K562 (cell line): ENCODE measurements at regions not wholly inside any gene's neighbourhood (a gene's known extent, or its start where the extent isn't known, plus 50 kb on each side); places are given as distances from the start of the nearest gene placed in this dataset.

Experiments used
- ATAC-seq: fragments of 200-7000 bp; cut with Tn5 transposase; 3 replicates; pipeline ENCODE4 v1.9.1; 2020; ENCODE audit warnings: moderate library complexity
- BruUV-seq: library from RNA; stranded (reverse); fragments of 400-500 nt; replicated peaks from 2 replicates; lab custom pipeline; 2021; lab: Mats Ljungman, UMichigan
- CTCF ChIA-PET: fragments of 300-600 bp; formaldehyde crosslinking; extraction: SDS; loops from one replicate; lab custom pipeline; 2021; ENCODE audit warnings: low intra/inter-chr PET ratio; lab: Yijun Ruan, JAX
- POLR2A ChIA-PET: fragments of 300-600, 350-650 bp; sonication (Branson Sonifier 250); formaldehyde crosslinking; extraction: SDS; loops from one replicate; lab custom pipeline; 2021; ENCODE audit warnings: antibody characterized with exemption, inconsistent platforms; lab: Yijun Ruan, JAX
- DNase-seq, 4 experiments: peaks; one replicate each; pipeline versions ENCODE4 v3.0.0 to v3.0.0-alpha.2; 2011 to 2018; ENCODE audit warnings: low spot score in 3 of 4, mixed read lengths in 3 of 4; ENCODE audit errors: extremely low read depth in 1 of 4
- FAIRE-seq: peaks from 2 replicates; lab custom pipeline; 2011; peaks lifted over from hg19 to GRCh38; lab: Jason Lieb, UNC
- H2AFZ ChIP-seq: 2 replicates; pipeline ENCODE4 v1.6.0; 2011; ENCODE audit warnings: low read depth, low read length, control low read depth, inconsistent platforms
- H3K27ac ChIP-seq: fragments of 200-600 bp; 3 replicates; pipeline ENCODE4 v1.8.0; 2011; ENCODE audit warnings: low read depth, mild to moderate bottlenecking, control low read depth, inconsistent platforms, low read length, moderate library complexity, mixed read lengths; ENCODE audit errors: extremely low read depth
- H3K27me3 ChIP-seq, 2 experiments: fragments of 300-600 bp in 1 of 2; 2 replicates in 1 of 2; 3 replicates in 1 of 2; pipeline versions ENCODE4 v1.6.0 to v1.8.0; 2011; ENCODE audit warnings: inconsistent platforms in 2 of 2, low read length in 2 of 2, mild to moderate bottlenecking in 1 of 2, mixed read lengths in 1 of 2, moderate library complexity in 1 of 2; ENCODE audit not compliant: control insufficient read depth in 2 of 2, insufficient read depth in 2 of 2
- H3K36me3 ChIP-seq: fragments of 300-600 bp; 3 replicates; pipeline ENCODE4 v1.8.0; 2011; ENCODE audit warnings: mild to moderate bottlenecking, low read length, inconsistent platforms; ENCODE audit not compliant: control insufficient read depth, insufficient read depth
- H3K4me1 ChIP-seq, 2 experiments: fragments of 200-600 bp in 1 of 2; replicated peaks in 1 of 2; 2 replicates in 1 of 2; 3 replicates in 1 of 2; pipeline versions ENCODE4 v1.5.1 to v1.8.0; 2011; ENCODE audit warnings: inconsistent platforms in 2 of 2, low read length in 2 of 2, mild to moderate bottlenecking in 1 of 2, mixed read lengths in 1 of 2, moderate library complexity in 1 of 2; ENCODE audit not compliant: control insufficient read depth in 2 of 2, insufficient read depth in 2 of 2
- H3K4me2 ChIP-seq: 2 replicates; pipeline ENCODE4 v1.6.1; 2011; ENCODE audit warnings: low read length, control low read depth, inconsistent platforms, mixed read lengths; ENCODE audit not compliant: insufficient read depth
- H3K4me3 ChIP-seq: fragments of 200-600 bp; sonication (generic), shearing (Covaris generic); 2 replicates; pipeline ENCODE4 v1.5.1; 2016; ENCODE audit warnings: control low read depth, inconsistent platforms
- H3K79me2 ChIP-seq: fragments of 200-600 bp; 3 replicates; pipeline ENCODE4 v1.8.0; 2011; ENCODE audit warnings: low read length, inconsistent platforms; ENCODE audit not compliant: control insufficient read depth, insufficient read depth
- H3K9ac ChIP-seq, 2 experiments: 2 replicates each; pipeline versions ENCODE4 v1.6.0 to v1.6.1; 2011; ENCODE audit warnings: low read depth in 2 of 2, low read length in 2 of 2, control low read depth in 1 of 2, inconsistent platforms in 1 of 2, mild to moderate bottlenecking in 1 of 2, mixed read lengths in 1 of 2; ENCODE audit not compliant: insufficient read depth in 1 of 2
- H3K9me1 ChIP-seq: one replicate; pipeline ENCODE4 v1.6.0; 2011; ENCODE audit warnings: inconsistent platforms, mild to moderate bottlenecking, low read length, moderate library complexity; ENCODE audit not compliant: control insufficient read depth, insufficient read depth
- H3K9me3 ChIP-seq: replicated peaks from 2 replicates; pipeline ENCODE4 v1.5.1; 2011; ENCODE audit warnings: low read depth, low read length, inconsistent platforms; ENCODE audit not compliant: control insufficient read depth, insufficient read depth
- H4K20me1 ChIP-seq: replicated peaks from 2 replicates; pipeline ENCODE4 v1.6.1; 2011; ENCODE audit warnings: low read length, inconsistent platforms, mixed read lengths; ENCODE audit not compliant: control insufficient read depth, insufficient read depth
- FOS ChIP-seq: IDR thresholded peaks from 3 replicates; pipeline ENCODE4 v1.6.1; 2011; ENCODE audit not compliant: insufficient read length; ENCODE audit errors: extremely low read depth
- U2AF1 ChIP-seq: fragments of 200-400 bp; formaldehyde crosslinking; optimal IDR thresholded peaks from 2 replicates; pipeline ENCODE3; 2017; ENCODE audit warnings: mild to moderate bottlenecking, low read depth, low read length, moderate library complexity
- WGBS: fragments of 100-300 bp; shearing (Covaris generic); methylation state at CpG from one replicate; pipeline ENCODE4 v1.1.6; 2016; ENCODE audit warnings: low coverage, mixed read lengths; ENCODE audit not compliant: insufficient coverage; ENCODE audit errors: missing lambda C conversion rate; 5-methylcytosine and 5-hydroxymethylcytosine counted together
- in situ Hi-C: fragments of 300-500 bp; cut with MboI; formaldehyde crosslinking; loops from 4 replicates; pipeline ENCODE4 v1.15.0; 2018; ENCODE audit warnings: inconsistent platforms, mixed read lengths
- intact Hi-C: fragments of 100-400 bp; cut with micrococcal nuclease; formaldehyde crosslinking; loops from 2 replicates; pipeline ENCODE4 v1.14.2; 2022
- TF ChIP-seq, protein P1 (sequence below): fragments of 450-650 bp; IDR thresholded peaks from 2 replicates; pipeline ENCODE4 v1.6.1; 2016; ENCODE audit warnings: low read depth

DNA sequence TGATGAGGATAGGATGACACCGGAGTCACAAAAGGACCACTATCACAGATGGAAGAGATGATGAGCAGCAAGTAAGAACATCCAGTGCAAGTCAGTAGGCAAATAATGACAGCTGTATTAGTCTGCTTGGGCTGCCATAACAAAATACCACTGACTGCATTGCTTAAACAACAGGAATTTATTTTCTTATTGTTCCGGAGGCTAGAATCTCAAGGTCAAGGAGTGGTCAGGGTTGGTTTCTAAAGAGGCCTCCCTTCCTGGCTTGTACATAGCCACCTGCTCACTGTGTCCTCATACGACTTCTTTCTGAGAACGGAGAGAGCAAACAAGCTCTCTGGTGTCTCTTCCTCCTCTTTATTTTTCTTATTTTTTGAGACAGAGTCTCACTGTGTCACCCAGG lies 380.7 kb downstream of the PLOD2 start:
- no peak for FAIRE-seq
- ATAC-seq, result no peak
- Histone ChIP-seq H3K36me3 (no peaks in the 10 kb centered on the region), H4K20me1 (no peaks in the 10 kb centered on the region), H3K9me1 (no peaks in the 10 kb centered on the region), H2AFZ (no peak overlapping the region), H3K4me1 (no peaks in the 10 kb centered on the region), H3K9me3 (no peaks in the 10 kb centered on the region), H3K9ac (no peak overlapping the region), H3K4me3 (no peak overlapping the region)
- BruUV-seq, result no TSS peak
- no peak for DNase-seq
- CTCF ChIA-PET, result no interaction called here
- TF ChIP-seq FOS (no peak), U2AF1 (no peak)
- TF ChIP-seq, protein P1, sequence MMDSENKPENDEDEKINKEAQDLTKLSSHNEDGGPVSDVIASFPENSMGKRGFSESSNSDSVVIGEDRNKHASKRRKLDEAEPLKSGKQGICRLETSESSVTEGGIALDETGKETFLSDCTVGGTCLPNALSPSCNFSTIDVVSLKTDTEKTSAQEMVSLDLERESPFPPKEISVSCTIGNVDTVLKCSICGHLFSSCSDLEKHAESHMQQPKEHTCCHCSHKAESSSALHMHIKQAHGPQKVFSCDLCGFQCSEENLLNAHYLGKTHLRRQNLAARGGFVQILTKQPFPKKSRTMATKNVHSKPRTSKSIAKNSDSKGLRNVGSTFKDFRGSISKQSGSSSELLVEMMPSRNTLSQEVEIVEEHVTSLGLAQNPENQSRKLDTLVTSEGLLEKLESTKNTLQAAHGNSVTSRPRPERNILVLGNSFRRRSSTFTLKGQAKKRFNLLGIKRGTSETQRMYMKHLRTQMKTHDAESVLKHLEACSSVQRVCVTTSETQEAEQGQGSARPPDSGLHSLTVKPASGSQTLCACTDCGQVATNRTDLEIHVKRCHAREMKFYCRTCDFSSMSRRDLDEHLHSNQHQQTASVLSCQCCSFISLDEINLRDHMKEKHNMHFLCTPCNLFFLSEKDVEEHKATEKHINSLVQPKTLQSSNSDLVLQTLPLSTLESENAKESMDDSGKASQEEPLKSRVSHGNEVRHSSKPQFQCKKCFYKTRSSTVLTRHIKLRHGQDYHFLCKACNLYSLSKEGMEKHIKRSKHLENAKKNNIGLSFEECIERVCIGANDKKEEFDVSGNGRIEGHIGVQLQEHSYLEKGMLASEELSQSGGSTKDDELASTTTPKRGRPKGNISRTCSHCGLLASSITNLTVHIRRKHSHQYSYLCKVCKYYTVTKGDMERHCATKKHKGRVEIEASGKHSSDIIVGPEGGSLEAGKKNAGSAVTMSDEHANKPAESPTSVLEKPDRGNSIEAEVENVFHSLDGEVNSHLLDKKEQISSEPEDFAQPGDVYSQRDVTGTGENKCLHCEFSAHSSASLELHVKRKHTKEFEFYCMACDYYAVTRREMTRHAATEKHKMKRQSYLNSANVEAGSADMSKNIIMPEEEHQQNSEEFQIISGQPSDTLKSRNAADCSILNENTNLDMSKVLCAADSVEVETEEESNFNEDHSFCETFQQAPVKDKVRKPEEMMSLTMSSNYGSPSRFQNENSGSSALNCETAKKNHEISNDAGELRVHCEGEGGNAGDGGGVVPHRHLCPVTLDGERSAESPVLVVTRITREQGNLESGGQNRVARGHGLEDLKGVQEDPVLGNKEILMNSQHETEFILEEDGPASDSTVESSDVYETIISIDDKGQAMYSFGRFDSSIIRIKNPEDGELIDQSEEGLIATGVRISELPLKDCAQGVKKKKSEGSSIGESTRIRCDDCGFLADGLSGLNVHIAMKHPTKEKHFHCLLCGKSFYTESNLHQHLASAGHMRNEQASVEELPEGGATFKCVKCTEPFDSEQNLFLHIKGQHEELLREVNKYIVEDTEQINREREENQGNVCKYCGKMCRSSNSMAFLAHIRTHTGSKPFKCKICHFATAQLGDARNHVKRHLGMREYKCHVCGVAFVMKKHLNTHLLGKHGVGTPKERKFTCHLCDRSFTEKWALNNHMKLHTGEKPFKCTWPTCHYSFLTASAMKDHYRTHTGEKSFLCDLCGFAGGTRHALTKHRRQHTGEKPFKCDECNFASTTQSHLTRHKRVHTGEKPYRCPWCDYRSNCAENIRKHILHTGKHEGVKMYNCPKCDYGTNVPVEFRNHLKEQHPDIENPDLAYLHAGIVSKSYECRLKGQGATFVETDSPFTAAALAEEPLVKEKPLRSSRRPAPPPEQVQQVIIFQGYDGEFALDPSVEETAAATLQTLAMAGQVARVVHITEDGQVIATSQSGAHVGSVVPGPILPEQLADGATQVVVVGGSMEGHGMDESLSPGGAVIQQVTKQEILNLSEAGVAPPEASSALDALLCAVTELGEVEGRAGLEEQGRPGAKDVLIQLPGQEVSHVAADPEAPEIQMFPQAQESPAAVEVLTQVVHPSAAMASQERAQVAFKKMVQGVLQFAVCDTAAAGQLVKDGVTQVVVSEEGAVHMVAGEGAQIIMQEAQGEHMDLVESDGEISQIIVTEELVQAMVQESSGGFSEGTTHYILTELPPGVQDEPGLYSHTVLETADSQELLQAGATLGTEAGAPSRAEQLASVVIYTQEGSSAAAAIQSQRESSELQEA, result no peak
- TF ChIP-seq, all 486 proteins: peak for 0
- intact Hi-C loops (no loop called here), in situ Hi-C loops (no loop called here)
- no peaks in the 10 kb centered on the region for H3K27me3 ChIP-seq
- no peak overlapping the region for H3K27ac ChIP-seq
- no peak overlapping the region for H3K4me2 ChIP-seq
- 0% methylated on average over 4 of the region's 4 CpGs for WGBS
- POLR2A ChIA-PET, result no interaction called here
- H3K79me2 ChIP-seq, result no peaks in the 10 kb centered on the region
